Tibial artery (tissue), 4 donors: ENCODE measurements at regions not wholly inside any gene's neighbourhood (a gene's known extent, or its start where the extent isn't known, plus 50 kb on each side); places are given as distances from the start of the nearest gene placed in this dataset.
A peak's percentile ranks its signal among the peaks of the same experiment; 100 is the strongest.

ENCODE experiments used
- DNase-seq, 2 donors: peaks; one replicate each; pipeline ENCODE4 v3.0.0-alpha.2; 2019
- H3K27ac ChIP-seq, 2 donors: fragments of 200-600 bp; sonication (generic) in 1 of 2; 1 replicate in 1 of 2; 2 replicates in 1 of 2; pipeline ENCODE4 v1.5.1; 2018 to 2019; ENCODE audit warnings: mild to moderate bottlenecking in 1 of 2
- H3K27me3 ChIP-seq, 2 donors: fragments of 200-600 bp; sonication (generic) in 1 of 2; one replicate each; pipeline versions ENCODE4 v1.5.1 to v1.6.0; 2016 to 2019
- H3K36me3 ChIP-seq, 3 donors: fragments of 200-600 bp; sonication (generic) in 2 of 3; one replicate each; pipeline ENCODE4 v1.5.1; 2016 to 2019; ENCODE audit warnings: mild to moderate bottlenecking in 2 of 3
- H3K4me1 ChIP-seq, 4 donors: fragments of 200-600 bp; sonication (generic) in 2 of 4; 1 replicate in 3 of 4; 2 replicates in 1 of 4; pipeline ENCODE4 v1.5.1; 2016 to 2019
- H3K4me3 ChIP-seq, 2 donors: fragments of 200-600 bp; sonication (generic) in 1 of 2; 1 replicate in 1 of 2; 2 replicates in 1 of 2; pipeline ENCODE4 v1.5.1; 2018 to 2019; ENCODE audit warnings: mild to moderate bottlenecking in 2 of 2
- H3K9me3 ChIP-seq, 3 donors: fragments of 200-600 bp; sonication (generic) in 1 of 3; one replicate each; pipeline ENCODE4 v1.5.1; 2016 to 2019
- intact Hi-C: fragments of 100-400 bp; cut with DNase I; formaldehyde crosslinking; loops from one replicate; pipeline ENCODE4 v1.15.0; 2023; ENCODE audit warnings: low total_unique reads
- TF ChIP-seq, protein P1 (sequence below), 2 experiments: fragments of 200-600 bp in 1 of 2; fragments of 450-650 bp in 1 of 2; IDR thresholded peaks; one replicate each; pipeline ENCODE4 v1.5.1; 2017 to 2019; ENCODE audit warnings: antibody characterized with exemption in 2 of 2, mild to moderate bottlenecking in 1 of 2, moderate library complexity in 1 of 2

DNA sequence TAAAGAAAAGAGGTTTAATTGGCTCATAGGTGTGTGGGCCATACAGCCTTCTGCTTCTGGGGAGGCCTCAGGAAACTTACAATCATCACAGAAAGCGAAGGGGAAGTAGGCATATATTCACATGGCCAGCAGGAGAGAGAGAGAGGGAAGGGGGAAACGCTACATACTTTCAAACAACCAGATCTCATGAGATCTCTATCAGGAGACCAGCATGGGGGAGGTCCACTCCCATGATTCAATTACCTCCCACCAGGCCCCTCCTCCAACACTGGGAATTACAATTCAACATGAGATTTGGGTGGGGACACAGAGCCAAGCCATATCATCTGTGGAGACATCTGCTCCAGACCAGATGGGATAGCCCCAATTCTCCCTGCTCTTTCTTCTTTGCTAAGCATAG, 866.0 kb downstream of the BRD1 start:
- no peak overlapping the region for H3K4me3 ChIP-seq
- intact Hi-C loops = no loop called here
- no peaks in the 10 kb centered on the region for H3K36me3 ChIP-seq
- DNase-seq = no peak
- TF ChIP-seq, protein P1, sequence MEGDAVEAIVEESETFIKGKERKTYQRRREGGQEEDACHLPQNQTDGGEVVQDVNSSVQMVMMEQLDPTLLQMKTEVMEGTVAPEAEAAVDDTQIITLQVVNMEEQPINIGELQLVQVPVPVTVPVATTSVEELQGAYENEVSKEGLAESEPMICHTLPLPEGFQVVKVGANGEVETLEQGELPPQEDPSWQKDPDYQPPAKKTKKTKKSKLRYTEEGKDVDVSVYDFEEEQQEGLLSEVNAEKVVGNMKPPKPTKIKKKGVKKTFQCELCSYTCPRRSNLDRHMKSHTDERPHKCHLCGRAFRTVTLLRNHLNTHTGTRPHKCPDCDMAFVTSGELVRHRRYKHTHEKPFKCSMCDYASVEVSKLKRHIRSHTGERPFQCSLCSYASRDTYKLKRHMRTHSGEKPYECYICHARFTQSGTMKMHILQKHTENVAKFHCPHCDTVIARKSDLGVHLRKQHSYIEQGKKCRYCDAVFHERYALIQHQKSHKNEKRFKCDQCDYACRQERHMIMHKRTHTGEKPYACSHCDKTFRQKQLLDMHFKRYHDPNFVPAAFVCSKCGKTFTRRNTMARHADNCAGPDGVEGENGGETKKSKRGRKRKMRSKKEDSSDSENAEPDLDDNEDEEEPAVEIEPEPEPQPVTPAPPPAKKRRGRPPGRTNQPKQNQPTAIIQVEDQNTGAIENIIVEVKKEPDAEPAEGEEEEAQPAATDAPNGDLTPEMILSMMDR (IDR thresholded peaks at IDR 0.05) = no peak
- H3K27me3 ChIP-seq = peaks cover 0 to 28% of the 10 kb centered on the region in 2 donors
- no peak overlapping the region for H3K27ac ChIP-seq
- no peaks in the 10 kb centered on the region for H3K4me1 ChIP-seq
- no peaks in the 10 kb centered on the region for H3K9me3 ChIP-seq

DNA sequence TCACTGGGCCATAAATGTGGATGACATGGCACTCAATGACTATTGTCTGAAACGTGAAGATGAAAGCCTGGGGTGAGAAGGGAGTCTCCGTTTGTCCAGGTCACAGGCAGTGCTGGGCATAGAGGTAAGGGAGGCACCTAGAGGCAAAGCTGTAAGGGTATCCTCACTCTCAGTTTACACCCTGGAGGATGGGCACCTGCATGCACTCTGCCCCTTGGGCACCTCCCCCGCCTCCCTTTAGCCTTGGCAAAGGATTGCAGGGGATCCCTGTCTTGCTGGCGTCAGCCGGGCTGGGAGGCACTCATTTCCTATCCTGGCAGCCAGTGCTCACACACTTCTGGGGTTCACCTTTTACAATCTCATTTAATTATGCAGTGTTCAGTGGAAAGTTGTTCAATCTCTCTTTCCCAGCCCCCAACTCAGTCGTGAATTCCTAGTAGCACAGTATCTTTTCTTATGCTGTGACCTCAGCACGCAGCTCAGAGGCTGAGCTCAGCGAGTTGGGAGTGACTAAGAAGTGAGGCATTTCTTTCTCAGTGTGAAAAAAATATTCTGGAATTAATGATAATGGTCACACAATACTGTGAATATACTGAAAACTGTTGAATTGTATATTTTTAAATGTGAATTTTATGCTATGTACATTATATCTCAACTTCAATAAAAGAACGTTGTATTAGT, 866.6 kb downstream of the BRD1 start:
- Histone ChIP-seq H3K36me3 (no peaks in the 10 kb centered on the region), H3K9me3 (no peaks in the 10 kb centered on the region), H3K4me3 (no peak overlapping the region), H3K27ac (no peak overlapping the region), H3K27me3 (peaks cover 0 to 28% of the 10 kb centered on the region in 2 donors), H3K4me1 (no peaks in the 10 kb centered on the region)
- DNase-seq = no peak
- intact Hi-C loops = no loop called here
- TF ChIP-seq, protein P1 (IDR thresholded peaks at IDR 0.05) = no peak

DNA sequence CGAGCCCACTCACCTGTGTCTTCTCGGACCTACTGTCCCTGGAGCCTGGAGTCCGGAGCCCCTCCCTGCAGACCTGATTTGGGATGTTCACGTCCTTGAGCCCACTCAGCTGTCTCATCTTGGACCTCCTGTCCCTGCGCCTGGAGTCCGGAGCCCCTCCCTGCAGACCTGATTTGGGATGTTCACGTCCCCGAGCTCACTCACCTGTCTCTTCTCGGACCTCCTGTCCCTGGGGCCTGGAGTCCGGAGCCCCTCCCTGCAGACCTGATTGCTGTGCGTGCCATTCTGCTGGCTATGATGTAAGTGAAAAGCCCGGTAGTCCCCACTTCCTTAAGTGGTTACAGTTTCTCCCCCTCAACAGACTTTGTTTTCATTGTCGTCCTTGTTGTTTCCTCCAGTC, 867.1 kb downstream of the BRD1 start:
- Histone ChIP-seq H3K9me3 (no peaks in the 10 kb centered on the region), H3K36me3 (no peaks in the 10 kb centered on the region), H3K27ac (no peak overlapping the region), H3K27me3 (peaks cover 0 to 28% of the 10 kb centered on the region in 2 donors), H3K4me3 (no peak overlapping the region), H3K4me1 (no peaks in the 10 kb centered on the region)
- DNase-seq = no peak
- intact Hi-C loops = no loop called here
- TF ChIP-seq, protein P1 (IDR thresholded peaks at IDR 0.05) = no peak

DNA sequence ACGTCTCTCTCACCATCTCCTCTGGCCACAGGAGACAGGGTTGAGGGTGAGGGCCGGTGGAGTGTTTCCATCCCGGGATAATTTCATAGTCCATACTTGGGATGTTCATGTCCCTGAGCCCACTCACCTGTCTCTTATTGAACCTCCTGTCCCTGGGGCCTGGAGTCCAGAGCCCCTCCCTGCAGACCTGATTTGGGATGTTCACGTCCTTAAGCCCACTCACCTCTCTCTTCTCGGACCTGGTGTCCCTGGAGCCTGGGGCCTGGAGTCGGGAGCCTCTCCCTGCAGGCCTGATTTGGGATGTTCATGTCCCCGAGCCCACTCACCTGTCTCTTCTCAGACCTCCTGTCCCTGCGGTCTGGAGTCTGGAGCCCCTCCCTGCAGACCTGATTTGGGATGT, 868.2 kb downstream of the BRD1 start:
- Histone ChIP-seq H3K36me3 (no peaks in the 10 kb centered on the region), H3K4me3 (no peak overlapping the region), H3K9me3 (no peaks in the 10 kb centered on the region), H3K27ac (no peak overlapping the region), H3K27me3 (peaks cover 0 to 28% of the 10 kb centered on the region in 2 donors), H3K4me1 (no peaks in the 10 kb centered on the region)
- peak in 1 of 2 donors; percentile 16 for DNase-seq
- intact Hi-C loops = no loop called here
- TF ChIP-seq, protein P1 (IDR thresholded peaks at IDR 0.05) = no peak

DNA sequence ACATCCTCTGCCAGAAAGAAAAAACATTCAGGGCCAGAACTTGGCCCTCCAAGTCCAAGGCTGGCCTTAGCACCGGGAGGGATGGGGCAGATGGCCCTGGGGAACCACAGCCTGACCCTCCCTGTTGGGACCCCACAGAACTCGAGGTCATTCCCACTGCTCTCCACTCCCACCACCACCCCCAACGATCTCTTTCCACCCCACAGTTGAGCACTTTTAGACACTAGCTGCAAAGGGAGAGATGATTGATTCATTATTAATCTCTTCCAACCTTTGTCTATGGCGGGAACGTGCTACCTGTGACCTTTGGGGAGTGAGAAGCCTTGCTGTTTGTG, 869.7 kb downstream of the BRD1 start:
- no peaks in the 10 kb centered on the region for H3K36me3 ChIP-seq
- no peak overlapping the region for H3K4me3 ChIP-seq
- no peaks in the 10 kb centered on the region for H3K4me1 ChIP-seq
- intact Hi-C loops = no loop called here
- H3K27me3 ChIP-seq = peaks cover 0 to 31% of the 10 kb centered on the region in 2 donors
- TF ChIP-seq, protein P1 (IDR thresholded peaks at IDR 0.05) = no peak
- H3K9me3 ChIP-seq = no peaks in the 10 kb centered on the region
- no peak overlapping the region for H3K27ac ChIP-seq
- DNase-seq = no peak
